ENCODE measurements at regions not wholly inside any gene's neighbourhood (a gene's known extent, or its start where the extent isn't known, plus 50 kb on each side); places are given as distances from the start of the nearest gene placed in this dataset.

DNA sequence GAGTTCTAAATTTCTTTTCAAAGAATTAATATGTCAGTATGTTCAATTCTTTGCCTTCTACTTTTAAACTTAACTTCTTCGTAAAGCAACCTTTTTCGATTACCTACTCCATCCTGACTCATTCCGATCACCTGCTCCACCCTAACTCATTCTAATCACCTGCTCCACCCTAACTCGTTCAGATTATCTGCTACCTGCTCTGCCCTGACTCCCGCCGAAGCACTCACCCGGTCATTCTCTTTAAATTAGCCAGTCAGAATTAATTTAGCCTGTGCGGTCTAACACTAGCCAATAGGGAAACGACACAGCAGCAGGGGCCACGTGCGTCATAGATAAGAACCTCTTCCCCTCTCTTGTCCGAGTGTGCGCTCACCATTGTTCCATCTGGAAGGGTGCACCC lies 60.1 kb upstream of the SH3RF1 start:
- TF ChIP-seq, protein P1, sequence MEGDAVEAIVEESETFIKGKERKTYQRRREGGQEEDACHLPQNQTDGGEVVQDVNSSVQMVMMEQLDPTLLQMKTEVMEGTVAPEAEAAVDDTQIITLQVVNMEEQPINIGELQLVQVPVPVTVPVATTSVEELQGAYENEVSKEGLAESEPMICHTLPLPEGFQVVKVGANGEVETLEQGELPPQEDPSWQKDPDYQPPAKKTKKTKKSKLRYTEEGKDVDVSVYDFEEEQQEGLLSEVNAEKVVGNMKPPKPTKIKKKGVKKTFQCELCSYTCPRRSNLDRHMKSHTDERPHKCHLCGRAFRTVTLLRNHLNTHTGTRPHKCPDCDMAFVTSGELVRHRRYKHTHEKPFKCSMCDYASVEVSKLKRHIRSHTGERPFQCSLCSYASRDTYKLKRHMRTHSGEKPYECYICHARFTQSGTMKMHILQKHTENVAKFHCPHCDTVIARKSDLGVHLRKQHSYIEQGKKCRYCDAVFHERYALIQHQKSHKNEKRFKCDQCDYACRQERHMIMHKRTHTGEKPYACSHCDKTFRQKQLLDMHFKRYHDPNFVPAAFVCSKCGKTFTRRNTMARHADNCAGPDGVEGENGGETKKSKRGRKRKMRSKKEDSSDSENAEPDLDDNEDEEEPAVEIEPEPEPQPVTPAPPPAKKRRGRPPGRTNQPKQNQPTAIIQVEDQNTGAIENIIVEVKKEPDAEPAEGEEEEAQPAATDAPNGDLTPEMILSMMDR (IDR thresholded peaks at IDR 0.05; ENCODE audit: control extremely low read depth in 1 of 3, insufficient read depth in 1 of 3, low read depth in 1 of 3, low read length in 3 of 3), result no peak
- no peak for TF ChIP-seq EZH2 (IDR thresholded peaks at IDR 0.05; ENCODE audit: low read depth, low read length, severe bottlenecking)
- TF ChIP-seq, protein P2, sequence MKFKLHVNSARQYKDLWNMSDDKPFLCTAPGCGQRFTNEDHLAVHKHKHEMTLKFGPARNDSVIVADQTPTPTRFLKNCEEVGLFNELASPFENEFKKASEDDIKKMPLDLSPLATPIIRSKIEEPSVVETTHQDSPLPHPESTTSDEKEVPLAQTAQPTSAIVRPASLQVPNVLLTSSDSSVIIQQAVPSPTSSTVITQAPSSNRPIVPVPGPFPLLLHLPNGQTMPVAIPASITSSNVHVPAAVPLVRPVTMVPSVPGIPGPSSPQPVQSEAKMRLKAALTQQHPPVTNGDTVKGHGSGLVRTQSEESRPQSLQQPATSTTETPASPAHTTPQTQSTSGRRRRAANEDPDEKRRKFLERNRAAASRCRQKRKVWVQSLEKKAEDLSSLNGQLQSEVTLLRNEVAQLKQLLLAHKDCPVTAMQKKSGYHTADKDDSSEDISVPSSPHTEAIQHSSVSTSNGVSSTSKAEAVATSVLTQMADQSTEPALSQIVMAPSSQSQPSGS (IDR thresholded peaks at IDR 0.05; ENCODE audit: low read length), result no peak
- TF ChIP-seq, protein P3, sequence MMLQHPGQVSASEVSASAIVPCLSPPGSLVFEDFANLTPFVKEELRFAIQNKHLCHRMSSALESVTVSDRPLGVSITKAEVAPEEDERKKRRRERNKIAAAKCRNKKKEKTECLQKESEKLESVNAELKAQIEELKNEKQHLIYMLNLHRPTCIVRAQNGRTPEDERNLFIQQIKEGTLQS (IDR thresholded peaks at IDR 0.05; ENCODE audit: insufficient read depth, low read depth, low read length), result no peak
- TF ChIP-seq POLR2AphosphoS5 (IDR thresholded peaks at IDR 0.05; ENCODE audit: low read depth, low read length), result no peak
- no peak for TF ChIP-seq POLR2A (IDR thresholded peaks at IDR 0.05; ENCODE audit: control extremely low read depth in 1 of 2, low read depth in 2 of 2, low read length in 2 of 2)
- no peak for TF ChIP-seq TBP (IDR thresholded peaks at IDR 0.05; ENCODE audit: low read depth, low read length)
- TF ChIP-seq ZNF274 (IDR thresholded peaks at IDR 0.05; ENCODE audit: borderline replicate concordance, extremely low read depth, low read length), result no peak
- TF ChIP-seq SRF (IDR thresholded peaks at IDR 0.05; ENCODE audit: low read depth, low read length), result no peak
- no peak for TF ChIP-seq TCF12 (IDR thresholded peaks at IDR 0.05; ENCODE audit: low read depth, low read length)
- no peak for TF ChIP-seq BACH1 (IDR thresholded peaks at IDR 0.05; ENCODE audit: low read length)
